Ovary (tissue), 3 donors: ENCODE measurements at regions not wholly inside any gene's neighbourhood (a gene's known extent, or its start where the extent isn't known, plus 50 kb on each side); places are given as distances from the start of the nearest gene placed in this dataset.

Experiments
- EP300 ChIP-seq: sonication (generic); formaldehyde crosslinking; IDR thresholded peaks from one replicate; pipeline ENCODE4 v1.6.1; 2017; ENCODE audit warnings: antibody characterized with exemption
- TF ChIP-seq, protein P1 (sequence below), 3 donors: fragments of 450-650 bp in 2 of 3; fragments of 200-600 bp in 1 of 3; IDR thresholded peaks; one replicate each; pipeline versions ENCODE4 v1.5.1 to v1.8.0; 2016 to 2022; ENCODE audit warnings: antibody characterized with exemption in 3 of 3, mild to moderate bottlenecking in 1 of 3
- donor health status: DM: no; HTN: no; CAD: no.

- TF ChIP-seq, protein P1, sequence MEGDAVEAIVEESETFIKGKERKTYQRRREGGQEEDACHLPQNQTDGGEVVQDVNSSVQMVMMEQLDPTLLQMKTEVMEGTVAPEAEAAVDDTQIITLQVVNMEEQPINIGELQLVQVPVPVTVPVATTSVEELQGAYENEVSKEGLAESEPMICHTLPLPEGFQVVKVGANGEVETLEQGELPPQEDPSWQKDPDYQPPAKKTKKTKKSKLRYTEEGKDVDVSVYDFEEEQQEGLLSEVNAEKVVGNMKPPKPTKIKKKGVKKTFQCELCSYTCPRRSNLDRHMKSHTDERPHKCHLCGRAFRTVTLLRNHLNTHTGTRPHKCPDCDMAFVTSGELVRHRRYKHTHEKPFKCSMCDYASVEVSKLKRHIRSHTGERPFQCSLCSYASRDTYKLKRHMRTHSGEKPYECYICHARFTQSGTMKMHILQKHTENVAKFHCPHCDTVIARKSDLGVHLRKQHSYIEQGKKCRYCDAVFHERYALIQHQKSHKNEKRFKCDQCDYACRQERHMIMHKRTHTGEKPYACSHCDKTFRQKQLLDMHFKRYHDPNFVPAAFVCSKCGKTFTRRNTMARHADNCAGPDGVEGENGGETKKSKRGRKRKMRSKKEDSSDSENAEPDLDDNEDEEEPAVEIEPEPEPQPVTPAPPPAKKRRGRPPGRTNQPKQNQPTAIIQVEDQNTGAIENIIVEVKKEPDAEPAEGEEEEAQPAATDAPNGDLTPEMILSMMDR (IDR thresholded peaks at IDR 0.05), result no peak
- TF ChIP-seq EP300, result no peak
Observed at GRCh38 chr3:25870452-25870851, 80.6 kb downstream of the OXSM start.
